ENCODE measurements at regions not wholly inside any gene's neighbourhood (a gene's known extent, or its start where the extent isn't known, plus 50 kb on each side); places are given as distances from the start of the nearest gene placed in this dataset.

DNA sequence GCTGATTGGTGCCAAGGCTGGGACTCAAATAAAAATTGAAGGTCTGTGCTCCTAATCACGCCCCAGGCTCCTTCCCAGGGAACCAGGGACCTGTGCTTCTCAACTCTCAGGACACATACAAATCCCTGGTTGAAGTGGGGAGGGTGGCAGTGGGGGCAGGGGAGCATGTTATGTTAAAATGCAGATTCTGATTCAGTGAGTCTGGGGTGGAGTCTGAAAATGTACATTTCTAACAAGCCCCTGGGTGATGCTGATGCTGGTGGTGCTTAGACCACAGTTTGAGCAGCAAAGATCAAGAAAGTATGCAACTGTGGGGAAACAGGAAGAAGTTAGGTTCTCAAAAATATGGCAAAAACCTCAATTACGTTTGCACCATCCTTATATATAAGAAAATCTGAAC, 236.5 kb downstream of the MAGEB17 start:
- H3K27ac Mint-ChIP-seq (ENCODE audit: unreplicated experiment) = no peak overlapping the region
- no TSS peak for BruUV-seq (replicated peaks)
- CTCF ChIA-PET = no interaction called here
- DNase-seq = no peak
- no peaks in the 10 kb centered on the region for H3K4me1 Mint-ChIP-seq (ENCODE audit: low read depth, unreplicated experiment)
- H3K36me3 Mint-ChIP-seq (ENCODE audit: insufficient read depth, unreplicated experiment) = no peaks in the 10 kb centered on the region
- no peaks in the 10 kb centered on the region for H3K9me3 Mint-ChIP-seq (ENCODE audit: low read depth, unreplicated experiment)
- H3K27me3 Mint-ChIP-seq (ENCODE audit: unreplicated experiment) = no peaks in the 10 kb centered on the region
- TF ChIP-seq, protein P1, sequence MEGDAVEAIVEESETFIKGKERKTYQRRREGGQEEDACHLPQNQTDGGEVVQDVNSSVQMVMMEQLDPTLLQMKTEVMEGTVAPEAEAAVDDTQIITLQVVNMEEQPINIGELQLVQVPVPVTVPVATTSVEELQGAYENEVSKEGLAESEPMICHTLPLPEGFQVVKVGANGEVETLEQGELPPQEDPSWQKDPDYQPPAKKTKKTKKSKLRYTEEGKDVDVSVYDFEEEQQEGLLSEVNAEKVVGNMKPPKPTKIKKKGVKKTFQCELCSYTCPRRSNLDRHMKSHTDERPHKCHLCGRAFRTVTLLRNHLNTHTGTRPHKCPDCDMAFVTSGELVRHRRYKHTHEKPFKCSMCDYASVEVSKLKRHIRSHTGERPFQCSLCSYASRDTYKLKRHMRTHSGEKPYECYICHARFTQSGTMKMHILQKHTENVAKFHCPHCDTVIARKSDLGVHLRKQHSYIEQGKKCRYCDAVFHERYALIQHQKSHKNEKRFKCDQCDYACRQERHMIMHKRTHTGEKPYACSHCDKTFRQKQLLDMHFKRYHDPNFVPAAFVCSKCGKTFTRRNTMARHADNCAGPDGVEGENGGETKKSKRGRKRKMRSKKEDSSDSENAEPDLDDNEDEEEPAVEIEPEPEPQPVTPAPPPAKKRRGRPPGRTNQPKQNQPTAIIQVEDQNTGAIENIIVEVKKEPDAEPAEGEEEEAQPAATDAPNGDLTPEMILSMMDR (IDR thresholded peaks at IDR 0.05; ENCODE audit: unreplicated experiment) = no peak
- H3K4me3 Mint-ChIP-seq (ENCODE audit: low read depth, unreplicated experiment) = no peak overlapping the region
- intact Hi-C loops (cut with micrococcal nuclease; ENCODE audit: unreplicated experiment) = no loop called here

DNA sequence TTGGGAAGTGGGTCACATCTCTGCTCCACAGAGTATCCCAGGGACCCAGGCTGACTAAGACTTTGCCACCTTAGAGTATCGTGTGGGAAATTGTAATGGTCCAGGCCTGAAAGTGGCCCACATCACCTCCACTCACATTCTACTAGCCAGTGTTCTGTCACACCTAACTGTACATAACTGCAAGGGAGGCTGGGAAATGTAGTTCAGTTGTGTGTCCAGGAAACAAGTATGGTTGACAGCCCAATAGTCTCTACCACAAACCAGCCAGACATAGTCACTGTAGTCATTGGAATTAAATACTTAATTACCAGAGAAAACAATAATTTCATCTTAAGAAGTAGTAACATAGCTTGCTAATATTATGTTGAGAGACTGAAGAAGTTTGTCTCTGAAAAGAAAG, 233.4 kb upstream of the S100G start:
- TF ChIP-seq, protein P1 (IDR thresholded peaks at IDR 0.05; ENCODE audit: unreplicated experiment) = no peak
- CTCF ChIA-PET = no interaction called here
- Mint-ChIP-seq H3K36me3 (ENCODE audit: insufficient read depth, unreplicated experiment) (no peaks in the 10 kb centered on the region), H3K27ac (ENCODE audit: unreplicated experiment) (no peak overlapping the region), H3K27me3 (ENCODE audit: unreplicated experiment) (no peaks in the 10 kb centered on the region), H3K4me1 (ENCODE audit: low read depth, unreplicated experiment) (no peaks in the 10 kb centered on the region), H3K4me3 (ENCODE audit: low read depth, unreplicated experiment) (no peak overlapping the region), H3K9me3 (ENCODE audit: low read depth, unreplicated experiment) (no peaks in the 10 kb centered on the region)
- no TSS peak for BruUV-seq (replicated peaks)
- intact Hi-C loops (cut with micrococcal nuclease; ENCODE audit: unreplicated experiment) = no loop called here
- no peak for DNase-seq

DNA sequence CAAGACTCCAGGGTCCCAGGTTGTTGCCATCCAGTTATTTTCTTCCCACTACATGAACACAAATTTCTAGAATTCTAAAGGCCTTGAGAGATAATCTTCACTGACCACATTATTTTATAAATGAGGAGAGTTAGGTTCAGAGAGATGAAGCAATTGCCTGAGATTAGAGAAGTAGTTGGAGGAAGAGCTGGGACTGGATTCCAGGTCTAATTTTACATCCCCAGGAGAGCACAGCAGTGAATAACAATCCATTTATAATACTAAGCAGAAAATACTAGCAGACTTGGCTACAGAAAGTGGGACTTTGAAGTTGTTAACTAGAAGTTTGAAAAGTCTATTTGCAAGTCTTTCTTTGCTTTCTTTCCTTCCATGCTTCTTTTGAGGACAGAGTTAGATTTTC, 231.3 kb upstream of the S100G start:
- intact Hi-C loops (cut with micrococcal nuclease; ENCODE audit: unreplicated experiment) = no loop called here
- Mint-ChIP-seq H3K36me3 (ENCODE audit: insufficient read depth, unreplicated experiment) (no peaks in the 10 kb centered on the region), H3K4me1 (ENCODE audit: low read depth, unreplicated experiment) (no peaks in the 10 kb centered on the region), H3K9me3 (ENCODE audit: low read depth, unreplicated experiment) (peaks cover 3% of the 10 kb centered on the region), H3K27me3 (ENCODE audit: unreplicated experiment) (no peaks in the 10 kb centered on the region), H3K27ac (ENCODE audit: unreplicated experiment) (no peak overlapping the region), H3K4me3 (ENCODE audit: low read depth, unreplicated experiment) (no peak overlapping the region)
- no TSS peak for BruUV-seq (replicated peaks)
- DNase-seq = no peak
- TF ChIP-seq, protein P1 (IDR thresholded peaks at IDR 0.05; ENCODE audit: unreplicated experiment) = no peak
- CTCF ChIA-PET = no interaction called here

DNA sequence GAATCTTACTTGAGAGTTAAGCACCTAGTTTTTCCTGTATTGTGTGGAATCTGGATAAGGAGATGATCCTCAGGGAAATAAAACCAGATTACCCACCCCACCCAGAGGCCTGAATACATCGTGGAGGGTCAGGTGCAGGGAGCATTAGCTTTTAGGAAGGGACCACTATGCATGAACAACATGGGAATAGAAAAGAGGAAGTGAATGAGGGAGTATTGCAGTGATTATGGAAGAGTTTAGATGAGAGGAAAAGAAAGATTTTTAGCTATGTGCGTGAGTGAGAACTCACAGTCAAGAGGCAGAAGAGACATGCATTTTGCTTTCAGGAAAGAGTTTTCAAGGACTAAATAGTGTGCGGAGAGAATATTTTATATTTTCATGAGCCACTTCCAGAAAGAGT, 222.3 kb upstream of the S100G start:
- no TSS peak for BruUV-seq (replicated peaks)
- TF ChIP-seq, protein P1 (IDR thresholded peaks at IDR 0.05; ENCODE audit: unreplicated experiment) = no peak
- CTCF ChIA-PET = interaction anchor here (0.6 kb wide), 1 partner anchor 502 kb away, joined by 3 read pairs; no protein-coding TSS in a partner anchor
- H3K4me3 Mint-ChIP-seq (ENCODE audit: low read depth, unreplicated experiment) = no peak overlapping the region
- no peaks in the 10 kb centered on the region for H3K36me3 Mint-ChIP-seq (ENCODE audit: insufficient read depth, unreplicated experiment)
- H3K9me3 Mint-ChIP-seq (ENCODE audit: low read depth, unreplicated experiment) = peaks cover 3% of the 10 kb centered on the region
- no peaks in the 10 kb centered on the region for H3K27me3 Mint-ChIP-seq (ENCODE audit: unreplicated experiment)
- no peak overlapping the region for H3K27ac Mint-ChIP-seq (ENCODE audit: unreplicated experiment)
- no peak for DNase-seq
- intact Hi-C loops (cut with micrococcal nuclease; ENCODE audit: unreplicated experiment) = no loop called here
- no peaks in the 10 kb centered on the region for H3K4me1 Mint-ChIP-seq (ENCODE audit: low read depth, unreplicated experiment)

All from Calu3 (cell line).